ENCODE measurements at regions not wholly inside any gene's neighbourhood (a gene's known extent, or its start where the extent isn't known, plus 50 kb on each side); places are given as distances from the start of the nearest gene placed in this dataset.

DNA sequence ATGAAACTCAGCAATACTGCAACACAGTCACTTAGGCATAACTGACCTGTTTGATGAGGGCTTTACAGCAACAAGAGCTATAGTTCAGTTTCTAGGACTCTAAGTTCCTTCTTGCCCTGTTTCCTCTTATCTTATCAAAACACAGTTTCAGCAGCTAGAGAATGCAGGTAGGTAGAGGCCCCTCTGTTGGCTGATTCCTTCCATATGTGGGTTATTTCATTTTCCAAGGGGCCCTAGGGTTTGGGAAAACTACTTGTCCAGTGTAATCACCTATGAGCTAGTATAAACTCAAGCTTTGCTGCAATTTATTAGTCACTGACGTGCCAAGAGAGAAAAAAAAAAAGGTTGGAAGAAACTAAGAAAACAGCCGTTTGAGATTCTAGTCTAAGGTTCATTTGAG is 607.7 kb upstream of the USP24 start:
- TF ChIP-seq POLR2A (IDR thresholded peaks at IDR 0.05) (no peak), CTCF (IDR thresholded peaks at IDR 0.05 in 8 of 11, conservative IDR thresholded peaks at IDR 0.05 in 3 of 11) (no peak)
